RWPE2 (cell line): ENCODE measurements at regions not wholly inside any gene's neighbourhood (a gene's known extent, or its start where the extent isn't known, plus 50 kb on each side); places are given as distances from the start of the nearest gene placed in this dataset.

Experiments used
- ATAC-seq: fragments of 200-7000 bp; cut with Tn5 transposase; 3 replicates; pipeline ENCODE4 v1.9.1; 2021; ENCODE audit warnings: low read depth
- DNase-seq: peaks from one replicate; pipeline ENCODE4 v3.0.0-alpha.2; 2020; ENCODE audit warnings: low spot score
- H3K27ac ChIP-seq: fragments of 450-650 bp; 2 replicates; pipeline ENCODE4 v1.5.1; 2017; ENCODE audit warnings: mild to moderate bottlenecking; ENCODE audit not compliant: poor library complexity, severe bottlenecking
- H3K27me3 ChIP-seq: fragments of 250-450 bp; sonication (Bioruptor Pico); 2 replicates; pipeline ENCODE4 v1.5.1; 2021; ENCODE audit warnings: mild to moderate bottlenecking, moderate library complexity; ENCODE audit not compliant: insufficient read depth, poor library complexity, severe bottlenecking
- H3K36me3 ChIP-seq: fragments of 250-450 bp; sonication (Bioruptor Pico); 2 replicates; pipeline ENCODE4 v1.5.1; 2020; ENCODE audit warnings: low read depth, mild to moderate bottlenecking, moderate library complexity
- H3K4me1 ChIP-seq: fragments of 250-450 bp; sonication (Bioruptor Pico); 2 replicates; pipeline ENCODE4 v1.5.1; 2021; ENCODE audit warnings: mild to moderate bottlenecking, moderate library complexity; ENCODE audit not compliant: insufficient read depth, poor library complexity, severe bottlenecking
- H3K4me3 ChIP-seq: fragments of 250-450 bp; sonication (Bioruptor Pico); 2 replicates; pipeline ENCODE4 v1.5.1; 2021; ENCODE audit warnings: mild to moderate bottlenecking, moderate library complexity; ENCODE audit not compliant: severe bottlenecking
- H3K9me3 ChIP-seq: fragments of 250-450 bp; sonication (Bioruptor Pico); 2 replicates; pipeline ENCODE4 v1.5.1; 2021; ENCODE audit warnings: mild to moderate bottlenecking, moderate library complexity; ENCODE audit not compliant: severe bottlenecking
- TF ChIP-seq, protein P1 (sequence below): fragments of 450-650 bp; IDR thresholded peaks from one replicate; pipeline ENCODE4 v1.5.1; 2017; ENCODE audit warnings: mild to moderate bottlenecking, moderate library complexity; ENCODE audit not compliant: poor library complexity, severe bottlenecking

GRCh38 chr6:170100046-170100445 is 190.8 kb downstream of the DLL1 start:
- DNase-seq = no peak

DNA sequence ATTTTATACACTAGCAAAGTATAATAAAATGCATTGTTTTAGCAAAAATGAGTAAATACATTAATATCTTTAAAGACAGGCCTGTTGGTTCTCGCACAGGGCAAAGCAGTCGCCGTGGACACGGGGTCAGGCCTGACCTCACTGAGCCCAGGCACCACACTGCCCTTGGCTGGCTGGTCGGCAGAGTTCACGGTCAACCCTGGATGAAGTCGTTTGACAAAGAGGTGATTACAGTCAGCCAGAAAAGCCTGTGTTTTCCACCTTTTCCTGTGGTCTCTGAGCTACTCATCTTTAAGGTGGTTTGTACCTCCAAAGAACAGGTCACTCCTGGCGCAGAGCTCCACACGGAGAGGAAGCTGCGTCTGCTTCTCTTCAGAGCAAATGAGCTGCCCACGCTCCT is 191.5 kb downstream of the DLL1 start:
- H3K36me3 ChIP-seq = no peaks in the 10 kb centered on the region
- H3K27me3 ChIP-seq = no peaks in the 10 kb centered on the region
- no peak overlapping the region for H3K4me3 ChIP-seq
- no peak overlapping the region for H3K27ac ChIP-seq
- TF ChIP-seq, protein P1, sequence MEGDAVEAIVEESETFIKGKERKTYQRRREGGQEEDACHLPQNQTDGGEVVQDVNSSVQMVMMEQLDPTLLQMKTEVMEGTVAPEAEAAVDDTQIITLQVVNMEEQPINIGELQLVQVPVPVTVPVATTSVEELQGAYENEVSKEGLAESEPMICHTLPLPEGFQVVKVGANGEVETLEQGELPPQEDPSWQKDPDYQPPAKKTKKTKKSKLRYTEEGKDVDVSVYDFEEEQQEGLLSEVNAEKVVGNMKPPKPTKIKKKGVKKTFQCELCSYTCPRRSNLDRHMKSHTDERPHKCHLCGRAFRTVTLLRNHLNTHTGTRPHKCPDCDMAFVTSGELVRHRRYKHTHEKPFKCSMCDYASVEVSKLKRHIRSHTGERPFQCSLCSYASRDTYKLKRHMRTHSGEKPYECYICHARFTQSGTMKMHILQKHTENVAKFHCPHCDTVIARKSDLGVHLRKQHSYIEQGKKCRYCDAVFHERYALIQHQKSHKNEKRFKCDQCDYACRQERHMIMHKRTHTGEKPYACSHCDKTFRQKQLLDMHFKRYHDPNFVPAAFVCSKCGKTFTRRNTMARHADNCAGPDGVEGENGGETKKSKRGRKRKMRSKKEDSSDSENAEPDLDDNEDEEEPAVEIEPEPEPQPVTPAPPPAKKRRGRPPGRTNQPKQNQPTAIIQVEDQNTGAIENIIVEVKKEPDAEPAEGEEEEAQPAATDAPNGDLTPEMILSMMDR = no peak
- DNase-seq (no peak), ATAC-seq (no peak)
- H3K4me1 ChIP-seq = no peaks in the 10 kb centered on the region
- H3K9me3 ChIP-seq = no peaks in the 10 kb centered on the region

More at GRCh38 chr6:170100046-170100445, 190.8 kb downstream of the DLL1 start:
- H3K36me3 ChIP-seq = no peaks in the 10 kb centered on the region
- TF ChIP-seq, protein P1 = no peak
- ATAC-seq = no peak
- H3K9me3 ChIP-seq = no peaks in the 10 kb centered on the region
- H3K27ac ChIP-seq = no peak overlapping the region
- no peaks in the 10 kb centered on the region for H3K27me3 ChIP-seq
- H3K4me3 ChIP-seq = no peak overlapping the region
- no peaks in the 10 kb centered on the region for H3K4me1 ChIP-seq

DNA sequence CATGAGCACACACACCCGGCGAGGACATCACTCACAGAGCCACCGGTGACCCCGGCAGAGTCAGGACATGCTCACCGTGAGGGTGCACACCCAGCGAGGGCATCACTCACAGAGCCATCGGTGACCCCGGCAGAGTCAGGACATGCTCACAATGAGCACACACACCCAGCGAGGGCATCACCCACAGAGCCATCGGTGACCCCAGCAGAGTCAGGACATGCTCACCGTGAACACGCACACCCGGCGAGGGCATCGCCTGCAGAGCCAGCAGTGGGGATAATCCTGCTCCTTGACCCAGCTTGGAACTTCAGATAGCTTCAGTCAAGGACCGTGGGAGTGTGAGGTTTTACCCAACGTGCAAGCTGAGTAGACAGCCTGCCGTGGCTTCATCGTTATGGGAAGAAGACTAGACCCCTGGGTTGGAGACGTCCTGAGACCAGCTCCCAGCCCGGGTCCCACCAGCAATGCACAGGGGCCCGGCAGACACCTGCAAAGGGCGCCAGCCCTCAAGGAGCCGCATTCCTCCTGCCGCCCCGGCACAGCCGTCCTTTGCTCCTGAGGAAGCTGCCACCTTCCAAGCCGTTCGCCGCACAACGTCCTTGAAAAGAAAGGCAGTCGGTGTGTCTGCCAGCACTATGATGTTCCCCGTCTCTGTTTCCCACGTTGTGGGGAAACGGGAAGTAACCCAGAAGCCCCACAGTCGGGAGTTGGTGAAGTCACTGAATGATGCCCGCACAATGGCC is 192.3 kb downstream of the DLL1 start:
- TF ChIP-seq, protein P1 = no peak

GRCh38 chr6:170097505-170098427 is 193.1 kb downstream of the DLL1 start:
- DNase-seq = peak; percentile 38
- peak; percentile 27; the same call in 2 of the 3 replicates for ATAC-seq
- H3K27ac ChIP-seq = no peak overlapping the region
- H3K4me3 ChIP-seq = no peak overlapping the region
- H3K27me3 ChIP-seq = no peaks in the 10 kb centered on the region
- H3K36me3 ChIP-seq = no peaks in the 10 kb centered on the region
- TF ChIP-seq, protein P1 = no peak
- H3K4me1 ChIP-seq = no peaks in the 10 kb centered on the region
- no peaks in the 10 kb centered on the region for H3K9me3 ChIP-seq

More for the DNA sequence above, 192.3 kb downstream of the DLL1 start:
- Histone ChIP-seq H3K27ac (no peak overlapping the region), H3K4me1 (no peaks in the 10 kb centered on the region), H3K27me3 (no peaks in the 10 kb centered on the region), H3K4me3 (no peak overlapping the region), H3K36me3 (no peaks in the 10 kb centered on the region), H3K9me3 (no peaks in the 10 kb centered on the region)
- DNase-seq = peak; percentile 29
- ATAC-seq = no peak
